Esophagus squamous epithelium (tissue), 5 donors: ENCODE measurements at regions not wholly inside any gene's neighbourhood (a gene's known extent, or its start where the extent isn't known, plus 50 kb on each side); places are given as distances from the start of the nearest gene placed in this dataset.

ENCODE experiments used
- DNase-seq: peaks from one replicate; lab custom pipeline; 2025; lab: John Stamatoyannopoulos, UW
- H3K27ac ChIP-seq, 4 donors: fragments of 200-600 bp; sonication (generic); one replicate each; pipeline ENCODE4 v1.5.1; 2016 to 2019; ENCODE audit warnings: mild to moderate bottlenecking in 1 of 4
- H3K27me3 ChIP-seq, 4 donors: fragments of 200-600 bp; sonication (generic); 1 replicate in 3 of 4; 2 replicates in 1 of 4; pipeline versions ENCODE4 v1.5.1 to v1.6.0; 2017 to 2021; ENCODE audit warnings: antibody characterized with exemption in 1 of 4
- H3K36me3 ChIP-seq, 3 donors: fragments of 200-600 bp; sonication (generic); one replicate each; pipeline ENCODE4 v1.5.1; 2016 to 2019
- H3K4me1 ChIP-seq, 3 donors: fragments of 200-600 bp; sonication (generic); one replicate each; pipeline ENCODE4 v1.5.1; 2017 to 2019
- H3K4me3 ChIP-seq, 4 donors: fragments of 200-600 bp; sonication (generic); 1 replicate in 3 of 4; 2 replicates in 1 of 4; pipeline ENCODE4 v1.5.1; 2016 to 2019; ENCODE audit warnings: mild to moderate bottlenecking in 2 of 4, moderate library complexity in 1 of 4
- H3K9me3 ChIP-seq, 3 donors: fragments of 200-600 bp; sonication (generic); one replicate each; pipeline ENCODE4 v1.5.1; 2016 to 2019
- CTCF ChIP-seq, 6 experiments: fragments of 450-650 bp in 4 of 6; fragments of 200-600 bp in 2 of 6; sonication (generic) in 2 of 6; IDR thresholded peaks; one replicate each; pipeline ENCODE4 v1.5.1; 2016 to 2019; ENCODE audit warnings: antibody characterized with exemption in 6 of 6, mild to moderate bottlenecking in 4 of 6, moderate library complexity in 4 of 6
- POLR2A ChIP-seq, 4 donors: fragments of 450-650 bp; IDR thresholded peaks; one replicate each; pipeline ENCODE4 v1.6.1; 2017; ENCODE audit warnings: antibody characterized with exemption in 4 of 4, mild to moderate bottlenecking in 4 of 4, moderate library complexity in 3 of 4
- WGBS, 2 donors: methylation state at CpG; one replicate each; pipeline ENCODE4 v1.1.5; 2018; 5-methylcytosine and 5-hydroxymethylcytosine counted together
- intact Hi-C: fragments of 100-400 bp; cut with DNase I; formaldehyde crosslinking; loops from one replicate; pipeline ENCODE4 v1.15.0; 2022
- donor health status: DM: yes; HTN: yes; CAD: no.

GRCh38 chr2:236857246-236857645 lies 228.4 kb upstream of the COPS8 start:
- Histone ChIP-seq H3K27me3 (no peaks in the 10 kb centered on the region), H3K4me1 (peaks cover 0 to 8% (median 3%) of the 10 kb centered on the region in 3 donors), H3K4me3 (no peak overlapping the region), H3K27ac (no peak overlapping the region), H3K36me3 (no peaks in the 10 kb centered on the region), H3K9me3 (no peaks in the 10 kb centered on the region)
- TF ChIP-seq CTCF (IDR thresholded peaks at IDR 0.05) = no peak
- intact Hi-C loops = no loop called here
- WGBS, 2 donors = 73 to 97% methylated on average over 2 to 4 of the region's 10 CpGs
- DNase-seq = no peak

- no peak for DNase-seq
- H3K27me3 ChIP-seq = no peaks in the 10 kb centered on the region
- no peaks in the 10 kb centered on the region for H3K36me3 ChIP-seq
- TF ChIP-seq CTCF (IDR thresholded peaks at IDR 0.05) = no peak
- no peak for TF ChIP-seq POLR2A (IDR thresholded peaks at IDR 0.05)
- no peak overlapping the region for H3K27ac ChIP-seq
- no peaks in the 10 kb centered on the region for H3K9me3 ChIP-seq
- no peak overlapping the region for H3K4me3 ChIP-seq
- intact Hi-C loops = no loop called here
- H3K4me1 ChIP-seq = peaks cover 0 to 11% (median under 1%) of the 10 kb centered on the region in 3 donors
- WGBS, 2 donors = 89 to 92% methylated on average over 6 of the region's 7 CpGs
Measured at GRCh38 chr2:236857781-236858180, 227.9 kb upstream of the COPS8 start.

GRCh38 chr2:236858661-236859060 lies 227.0 kb upstream of the COPS8 start:
- no peak overlapping the region for H3K27ac ChIP-seq
- no peaks in the 10 kb centered on the region for H3K9me3 ChIP-seq
- TF ChIP-seq POLR2A (IDR thresholded peaks at IDR 0.05) = no peak
- no peak for TF ChIP-seq CTCF (IDR thresholded peaks at IDR 0.05)
- no peaks in the 10 kb centered on the region for H3K36me3 ChIP-seq
- WGBS, 2 donors = 46 to 48% methylated on average over 5 of the region's 5 CpGs
- peaks cover 0 to 18% (median 0%) of the 10 kb centered on the region in 3 donors for H3K4me1 ChIP-seq
- no peak overlapping the region for H3K4me3 ChIP-seq
- H3K27me3 ChIP-seq = no peaks in the 10 kb centered on the region
- no peak for DNase-seq
- intact Hi-C loops = no loop called here

- no peak overlapping the region for H3K4me3 ChIP-seq
- TF ChIP-seq POLR2A (IDR thresholded peaks at IDR 0.05) (no peak), CTCF (IDR thresholded peaks at IDR 0.05) (no peak)
- DNase-seq = no peak
- H3K27me3 ChIP-seq = no peaks in the 10 kb centered on the region
- WGBS, 2 donors = 77 to 82% methylated on average over 7 of the region's 7 CpGs
- H3K9me3 ChIP-seq = no peaks in the 10 kb centered on the region
- no peaks in the 10 kb centered on the region for H3K36me3 ChIP-seq
- no peak overlapping the region for H3K27ac ChIP-seq
- peaks cover 0 to 21% (median 0%) of the 10 kb centered on the region in 3 donors for H3K4me1 ChIP-seq
- intact Hi-C loops = no loop called here
Measured at GRCh38 chr2:236859908-236860307, 225.8 kb upstream of the COPS8 start.

- Histone ChIP-seq H3K36me3 (no peaks in the 10 kb centered on the region), H3K4me1 (peaks cover 0 to 16% (median 0%) of the 10 kb centered on the region in 3 donors), H3K4me3 (no peak overlapping the region), H3K9me3 (no peaks in the 10 kb centered on the region), H3K27ac (no peak overlapping the region), H3K27me3 (no peaks in the 10 kb centered on the region)
- intact Hi-C loops = no loop called here
- WGBS, 2 donors = 90 to 91% methylated on average over 7 to 8 of the region's 8 CpGs
- TF ChIP-seq POLR2A (IDR thresholded peaks at IDR 0.05) = no peak
- no peak for TF ChIP-seq CTCF (IDR thresholded peaks at IDR 0.05)
- no peak for DNase-seq
Measured at GRCh38 chr2:236861196-236861875, 224.4 kb upstream of the COPS8 start.
